ENCODE measurements at regions not wholly inside any gene's neighbourhood (a gene's known extent, or its start where the extent isn't known, plus 50 kb on each side); places are given as distances from the start of the nearest gene placed in this dataset.

- H3K27ac ChIP-seq (ENCODE audit: low read depth in 2 of 2, low read length in 2 of 2) = no peak overlapping the region
- H3K9me3 ChIP-seq (ENCODE audit: control insufficient read depth in 2 of 2, low read length in 2 of 2) = no peaks in the 10 kb centered on the region
- no peak overlapping the region for H3K4me3 ChIP-seq (ENCODE audit: low read length in 2 of 2)
- H3K36me3 ChIP-seq (ENCODE audit: control insufficient read depth in 2 of 2, insufficient read depth in 2 of 2, low read length in 2 of 2) = no peaks in the 10 kb centered on the region
- H3K4me1 ChIP-seq (ENCODE audit: control insufficient read depth in 2 of 2, insufficient read depth in 2 of 2, low read length in 2 of 2) = no peaks in the 10 kb centered on the region
- H3K27me3 ChIP-seq (ENCODE audit: control insufficient read depth in 2 of 2, insufficient read depth in 2 of 2, low read length in 2 of 2) = no peaks in the 10 kb centered on the region
- H3K9ac ChIP-seq (ENCODE audit: low read depth in 1 of 2, low read length in 2 of 2) = no peak overlapping the region
Measured at GRCh38 chr18:56390626-56391025, 247.8 kb downstream of the TXNL1 start.

DNA sequence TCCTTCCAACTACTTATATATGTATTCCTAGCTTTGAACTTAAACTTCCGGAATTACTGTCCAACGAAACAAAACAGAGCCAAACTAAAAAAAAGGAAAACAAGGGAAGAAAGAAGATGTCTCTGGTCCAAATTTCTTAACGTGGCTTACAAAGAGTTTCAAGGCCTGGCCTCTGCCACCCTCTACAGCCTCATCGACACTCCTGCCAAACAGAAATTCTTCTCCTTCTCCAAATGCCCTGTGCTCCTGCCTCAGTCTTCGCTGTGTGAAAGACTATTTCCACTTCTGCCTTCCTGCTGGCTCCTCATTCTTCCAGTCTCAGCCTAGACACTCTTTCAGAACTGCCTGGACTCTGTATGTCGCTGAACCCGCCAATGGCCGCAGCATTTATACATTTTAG, 249.2 kb downstream of the TXNL1 start:
- Histone ChIP-seq H3K4me3 (ENCODE audit: low read length in 2 of 2) (no peak overlapping the region), H3K27ac (ENCODE audit: low read depth in 2 of 2, low read length in 2 of 2) (no peak overlapping the region), H3K4me1 (ENCODE audit: control insufficient read depth in 2 of 2, insufficient read depth in 2 of 2, low read length in 2 of 2) (no peaks in the 10 kb centered on the region)

GRCh38 chr18:56388571-56388970, 249.8 kb downstream of the TXNL1 start:
- no peak overlapping the region for H3K4me3 ChIP-seq (ENCODE audit: low read length in 2 of 2)
- H3K9ac ChIP-seq (ENCODE audit: low read depth in 1 of 2, low read length in 2 of 2) = no peak overlapping the region
- H3K9me3 ChIP-seq (ENCODE audit: control insufficient read depth in 2 of 2, low read length in 2 of 2) = peaks cover 0 to 3% of the 10 kb centered on the region in 2 donors
- H3K36me3 ChIP-seq (ENCODE audit: control insufficient read depth in 2 of 2, insufficient read depth in 2 of 2, low read length in 2 of 2) = no peaks in the 10 kb centered on the region
- no peak overlapping the region for H3K27ac ChIP-seq (ENCODE audit: low read depth in 2 of 2, low read length in 2 of 2)
- no peaks in the 10 kb centered on the region for H3K27me3 ChIP-seq (ENCODE audit: control insufficient read depth in 2 of 2, insufficient read depth in 2 of 2, low read length in 2 of 2)
- H3K4me1 ChIP-seq (ENCODE audit: control insufficient read depth in 2 of 2, insufficient read depth in 2 of 2, low read length in 2 of 2) = no peaks in the 10 kb centered on the region

More for the DNA sequence above, 249.2 kb downstream of the TXNL1 start:
- Histone ChIP-seq H3K36me3 (ENCODE audit: control insufficient read depth in 2 of 2, insufficient read depth in 2 of 2, low read length in 2 of 2) (no peaks in the 10 kb centered on the region), H3K9me3 (ENCODE audit: control insufficient read depth in 2 of 2, low read length in 2 of 2) (peaks cover 0 to 3% of the 10 kb centered on the region in 2 donors), H3K27me3 (ENCODE audit: control insufficient read depth in 2 of 2, insufficient read depth in 2 of 2, low read length in 2 of 2) (no peaks in the 10 kb centered on the region), H3K9ac (ENCODE audit: low read depth in 1 of 2, low read length in 2 of 2) (no peak overlapping the region)

DNA sequence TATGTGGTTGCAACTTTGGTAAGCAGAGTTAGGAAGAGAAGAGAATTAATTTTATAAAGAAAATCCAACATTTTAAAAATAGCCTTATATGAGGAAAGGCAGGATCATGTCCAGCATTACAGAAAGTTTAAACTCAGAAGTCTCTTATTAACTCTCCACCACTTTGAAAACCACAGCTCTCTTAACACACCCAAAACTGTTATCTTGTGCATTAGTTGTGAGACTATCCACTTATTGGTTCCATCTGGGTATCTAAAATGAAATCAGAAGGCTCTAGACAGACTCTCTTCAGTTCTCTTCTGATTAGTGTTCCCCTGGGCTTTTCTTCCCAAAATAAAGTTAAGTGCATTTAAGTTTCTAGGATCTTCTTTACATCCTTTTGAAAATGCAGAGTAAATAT, 251.5 kb downstream of the TXNL1 start:
- Histone ChIP-seq H3K9me3 (ENCODE audit: control insufficient read depth in 2 of 2, low read length in 2 of 2) (peaks cover 0 to 3% of the 10 kb centered on the region in 2 donors), H3K27me3 (ENCODE audit: control insufficient read depth in 2 of 2, insufficient read depth in 2 of 2, low read length in 2 of 2) (no peaks in the 10 kb centered on the region), H3K9ac (ENCODE audit: low read depth in 1 of 2, low read length in 2 of 2) (no peak overlapping the region), H3K4me1 (ENCODE audit: control insufficient read depth in 2 of 2, insufficient read depth in 2 of 2, low read length in 2 of 2) (no peaks in the 10 kb centered on the region), H3K4me3 (ENCODE audit: low read length in 2 of 2) (no peak overlapping the region), H3K27ac (ENCODE audit: low read depth in 2 of 2, low read length in 2 of 2) (no peak overlapping the region), H3K36me3 (ENCODE audit: control insufficient read depth in 2 of 2, insufficient read depth in 2 of 2, low read length in 2 of 2) (no peaks in the 10 kb centered on the region)

GRCh38 chr18:56383349-56383748, 255.0 kb downstream of the TXNL1 start:
- no peaks in the 10 kb centered on the region for H3K4me1 ChIP-seq (ENCODE audit: control insufficient read depth in 2 of 2, insufficient read depth in 2 of 2, low read length in 2 of 2)
- H3K36me3 ChIP-seq (ENCODE audit: control insufficient read depth in 2 of 2, insufficient read depth in 2 of 2, low read length in 2 of 2) = no peaks in the 10 kb centered on the region
- H3K9me3 ChIP-seq (ENCODE audit: control insufficient read depth in 2 of 2, low read length in 2 of 2) = peaks cover 0 to 3% of the 10 kb centered on the region in 2 donors
- H3K27me3 ChIP-seq (ENCODE audit: control insufficient read depth in 2 of 2, insufficient read depth in 2 of 2, low read length in 2 of 2) = no peaks in the 10 kb centered on the region
- no peak overlapping the region for H3K4me3 ChIP-seq (ENCODE audit: low read length in 2 of 2)
- H3K27ac ChIP-seq (ENCODE audit: low read depth in 2 of 2, low read length in 2 of 2) = no peak overlapping the region
- no peak overlapping the region for H3K9ac ChIP-seq (ENCODE audit: low read depth in 1 of 2, low read length in 2 of 2)

GRCh38 chr18:56382541-56382940, 255.9 kb downstream of the TXNL1 start:
- H3K4me3 ChIP-seq (ENCODE audit: low read length in 2 of 2) = no peak overlapping the region
- no peaks in the 10 kb centered on the region for H3K27me3 ChIP-seq (ENCODE audit: control insufficient read depth in 2 of 2, insufficient read depth in 2 of 2, low read length in 2 of 2)
- H3K9me3 ChIP-seq (ENCODE audit: control insufficient read depth in 2 of 2, low read length in 2 of 2) = peaks cover 0 to 3% of the 10 kb centered on the region in 2 donors
- H3K36me3 ChIP-seq (ENCODE audit: control insufficient read depth in 2 of 2, insufficient read depth in 2 of 2, low read length in 2 of 2) = no peaks in the 10 kb centered on the region
- no peaks in the 10 kb centered on the region for H3K4me1 ChIP-seq (ENCODE audit: control insufficient read depth in 2 of 2, insufficient read depth in 2 of 2, low read length in 2 of 2)
- no peak overlapping the region for H3K9ac ChIP-seq (ENCODE audit: low read depth in 1 of 2, low read length in 2 of 2)
- no peak overlapping the region for H3K27ac ChIP-seq (ENCODE audit: low read depth in 2 of 2, low read length in 2 of 2)

DNA sequence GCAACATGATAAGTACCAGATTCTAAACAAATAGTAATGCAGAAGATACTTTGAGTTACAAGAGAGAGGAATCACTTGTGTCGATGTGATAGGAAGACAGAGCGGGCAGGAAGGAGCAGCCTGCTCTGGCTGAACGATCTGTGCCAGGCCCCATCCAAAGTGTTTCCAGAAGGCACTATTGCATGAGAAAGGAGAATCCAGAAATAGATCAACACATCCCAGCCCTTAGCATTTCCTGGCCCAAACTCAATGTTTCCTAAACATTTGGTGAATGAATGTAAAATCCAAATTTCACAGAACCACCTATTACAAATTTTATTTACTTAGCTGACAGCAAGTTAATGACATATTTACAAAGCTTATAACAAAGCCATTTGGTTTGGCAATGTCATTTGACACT, 257.2 kb downstream of the TXNL1 start:
- Histone ChIP-seq H3K27ac (ENCODE audit: low read depth in 2 of 2, low read length in 2 of 2) (no peak overlapping the region), H3K9ac (ENCODE audit: low read depth in 1 of 2, low read length in 2 of 2) (no peak overlapping the region), H3K9me3 (ENCODE audit: control insufficient read depth in 2 of 2, low read length in 2 of 2) (peaks cover 0 to 3% of the 10 kb centered on the region in 2 donors), H3K4me1 (ENCODE audit: control insufficient read depth in 2 of 2, insufficient read depth in 2 of 2, low read length in 2 of 2) (no peaks in the 10 kb centered on the region), H3K36me3 (ENCODE audit: control insufficient read depth in 2 of 2, insufficient read depth in 2 of 2, low read length in 2 of 2) (no peaks in the 10 kb centered on the region), H3K4me3 (ENCODE audit: low read length in 2 of 2) (no peak overlapping the region), H3K27me3 (ENCODE audit: control insufficient read depth in 2 of 2, insufficient read depth in 2 of 2, low read length in 2 of 2) (no peaks in the 10 kb centered on the region)

DNA sequence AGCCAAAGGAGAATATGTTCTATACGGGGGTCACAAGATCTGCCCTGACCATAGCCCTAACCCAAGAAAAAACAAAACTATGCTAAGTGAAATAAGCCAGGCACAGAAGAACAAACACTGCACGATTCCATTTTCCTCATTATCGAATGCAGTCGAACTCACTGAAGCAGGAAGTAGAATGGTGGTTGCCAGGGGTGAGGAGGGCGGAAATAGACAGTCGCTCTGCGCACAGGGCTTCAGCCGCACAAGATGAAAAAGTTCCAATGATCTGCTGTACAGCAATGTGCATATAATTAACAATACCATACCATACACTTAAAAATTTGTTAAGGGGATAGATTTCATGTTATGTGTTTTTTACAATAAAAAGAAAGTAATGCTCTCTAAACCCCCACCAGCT, 257.7 kb downstream of the TXNL1 start:
- Histone ChIP-seq H3K27me3 (ENCODE audit: control insufficient read depth in 2 of 2, insufficient read depth in 2 of 2, low read length in 2 of 2) (no peaks in the 10 kb centered on the region), H3K36me3 (ENCODE audit: control insufficient read depth in 2 of 2, insufficient read depth in 2 of 2, low read length in 2 of 2) (no peaks in the 10 kb centered on the region), H3K9me3 (ENCODE audit: control insufficient read depth in 2 of 2, low read length in 2 of 2) (peaks cover 0 to 3% of the 10 kb centered on the region in 2 donors), H3K4me3 (ENCODE audit: low read length in 2 of 2) (no peak overlapping the region), H3K4me1 (ENCODE audit: control insufficient read depth in 2 of 2, insufficient read depth in 2 of 2, low read length in 2 of 2) (no peaks in the 10 kb centered on the region), H3K9ac (ENCODE audit: low read depth in 1 of 2, low read length in 2 of 2) (no peak overlapping the region), H3K27ac (ENCODE audit: low read depth in 2 of 2, low read length in 2 of 2) (no peak overlapping the region)

GRCh38 chr18:56379256-56379655, 259.1 kb downstream of the TXNL1 start:
- Histone ChIP-seq H3K9me3 (ENCODE audit: control insufficient read depth in 2 of 2, low read length in 2 of 2) (no peaks in the 10 kb centered on the region), H3K36me3 (ENCODE audit: control insufficient read depth in 2 of 2, insufficient read depth in 2 of 2, low read length in 2 of 2) (no peaks in the 10 kb centered on the region), H3K4me3 (ENCODE audit: low read length in 2 of 2) (no peak overlapping the region), H3K27ac (ENCODE audit: low read depth in 2 of 2, low read length in 2 of 2) (no peak overlapping the region), H3K4me1 (ENCODE audit: control insufficient read depth in 2 of 2, insufficient read depth in 2 of 2, low read length in 2 of 2) (no peaks in the 10 kb centered on the region), H3K27me3 (ENCODE audit: control insufficient read depth in 2 of 2, insufficient read depth in 2 of 2, low read length in 2 of 2) (no peaks in the 10 kb centered on the region), H3K9ac (ENCODE audit: low read depth in 1 of 2, low read length in 2 of 2) (no peak overlapping the region)

- Histone ChIP-seq H3K9ac (ENCODE audit: low read depth in 1 of 2, low read length in 2 of 2) (no peak overlapping the region), H3K4me3 (ENCODE audit: low read length in 2 of 2) (no peak overlapping the region), H3K27ac (ENCODE audit: low read depth in 2 of 2, low read length in 2 of 2) (no peak overlapping the region), H3K4me1 (ENCODE audit: control insufficient read depth in 2 of 2, insufficient read depth in 2 of 2, low read length in 2 of 2) (no peaks in the 10 kb centered on the region), H3K9me3 (ENCODE audit: control insufficient read depth in 2 of 2, low read length in 2 of 2) (no peaks in the 10 kb centered on the region), H3K36me3 (ENCODE audit: control insufficient read depth in 2 of 2, insufficient read depth in 2 of 2, low read length in 2 of 2) (no peaks in the 10 kb centered on the region), H3K27me3 (ENCODE audit: control insufficient read depth in 2 of 2, insufficient read depth in 2 of 2, low read length in 2 of 2) (no peaks in the 10 kb centered on the region)
Measured at GRCh38 chr18:56377231-56377630, 261.2 kb downstream of the TXNL1 start.
